ENCODE measurements at regions not wholly inside any gene's neighbourhood (a gene's known extent, or its start where the extent isn't known, plus 50 kb on each side); places are given as distances from the start of the nearest gene placed in this dataset.

DNA sequence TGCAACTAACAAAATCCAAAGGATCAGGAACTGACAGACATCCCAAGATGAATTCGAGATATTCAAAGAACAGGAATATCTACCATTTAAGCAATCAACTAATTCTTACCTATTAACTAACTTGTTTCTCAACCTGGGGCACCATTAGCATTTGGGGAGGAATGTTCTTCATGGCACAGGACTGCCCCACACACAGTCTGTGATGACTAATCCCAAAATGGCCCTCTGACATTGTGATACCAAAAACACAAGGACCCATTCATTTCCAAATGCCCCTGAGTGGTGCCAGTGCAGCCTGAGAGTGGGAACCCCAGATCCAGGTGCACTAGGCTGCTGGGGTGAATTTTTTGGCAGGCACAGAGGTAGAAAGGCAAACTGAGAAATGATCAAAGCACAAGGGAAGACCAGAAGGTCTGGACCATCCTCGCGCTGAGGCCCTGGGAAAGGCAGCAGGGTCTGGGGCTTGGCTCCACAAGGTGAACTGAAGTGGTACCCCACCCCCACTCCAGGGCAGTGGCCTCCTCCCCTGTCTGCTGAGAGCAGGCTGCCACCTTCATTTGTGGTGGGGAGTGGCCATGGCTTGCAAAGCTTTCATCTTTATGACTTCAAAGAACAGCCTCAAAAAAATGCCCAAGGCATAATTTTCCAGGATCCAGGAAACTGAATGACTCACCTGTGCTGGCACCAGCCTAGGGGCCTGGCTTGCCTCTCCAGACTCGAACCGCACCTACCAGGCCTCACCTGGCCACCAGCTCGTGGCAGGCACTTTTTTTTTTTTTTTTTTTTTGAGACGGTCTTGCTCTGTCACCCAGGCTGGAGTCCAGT lies 122.4 kb downstream of the BCOR start (continued):
- TF ChIP-seq, protein P1, sequence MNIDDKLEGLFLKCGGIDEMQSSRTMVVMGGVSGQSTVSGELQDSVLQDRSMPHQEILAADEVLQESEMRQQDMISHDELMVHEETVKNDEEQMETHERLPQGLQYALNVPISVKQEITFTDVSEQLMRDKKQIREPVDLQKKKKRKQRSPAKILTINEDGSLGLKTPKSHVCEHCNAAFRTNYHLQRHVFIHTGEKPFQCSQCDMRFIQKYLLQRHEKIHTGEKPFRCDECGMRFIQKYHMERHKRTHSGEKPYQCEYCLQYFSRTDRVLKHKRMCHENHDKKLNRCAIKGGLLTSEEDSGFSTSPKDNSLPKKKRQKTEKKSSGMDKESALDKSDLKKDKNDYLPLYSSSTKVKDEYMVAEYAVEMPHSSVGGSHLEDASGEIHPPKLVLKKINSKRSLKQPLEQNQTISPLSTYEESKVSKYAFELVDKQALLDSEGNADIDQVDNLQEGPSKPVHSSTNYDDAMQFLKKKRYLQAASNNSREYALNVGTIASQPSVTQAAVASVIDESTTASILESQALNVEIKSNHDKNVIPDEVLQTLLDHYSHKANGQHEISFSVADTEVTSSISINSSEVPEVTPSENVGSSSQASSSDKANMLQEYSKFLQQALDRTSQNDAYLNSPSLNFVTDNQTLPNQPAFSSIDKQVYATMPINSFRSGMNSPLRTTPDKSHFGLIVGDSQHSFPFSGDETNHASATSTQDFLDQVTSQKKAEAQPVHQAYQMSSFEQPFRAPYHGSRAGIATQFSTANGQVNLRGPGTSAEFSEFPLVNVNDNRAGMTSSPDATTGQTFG (tag by site-specific recombination; IDR thresholded peaks at IDR 0.05; ENCODE audit: borderline replicate concordance), result no peak
- TF ChIP-seq ZNF626 (tag by site-specific recombination; IDR thresholded peaks at IDR 0.05), result no peak
- TF ChIP-seq YY2 (tag by site-specific recombination; IDR thresholded peaks at IDR 0.05), result no peak
- no peak for TF ChIP-seq ZNF223 (tag by site-specific recombination; IDR thresholded peaks at IDR 0.05)
- peak; percentile 43 for TF ChIP-seq ZNF341 (tag by site-specific recombination; IDR thresholded peaks at IDR 0.05; ENCODE audit: low read depth)
- TF ChIP-seq, protein P2, sequence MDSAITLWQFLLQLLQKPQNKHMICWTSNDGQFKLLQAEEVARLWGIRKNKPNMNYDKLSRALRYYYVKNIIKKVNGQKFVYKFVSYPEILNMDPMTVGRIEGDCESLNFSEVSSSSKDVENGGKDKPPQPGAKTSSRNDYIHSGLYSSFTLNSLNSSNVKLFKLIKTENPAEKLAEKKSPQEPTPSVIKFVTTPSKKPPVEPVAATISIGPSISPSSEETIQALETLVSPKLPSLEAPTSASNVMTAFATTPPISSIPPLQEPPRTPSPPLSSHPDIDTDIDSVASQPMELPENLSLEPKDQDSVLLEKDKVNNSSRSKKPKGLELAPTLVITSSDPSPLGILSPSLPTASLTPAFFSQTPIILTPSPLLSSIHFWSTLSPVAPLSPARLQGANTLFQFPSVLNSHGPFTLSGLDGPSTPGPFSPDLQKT (IDR thresholded peaks at IDR 0.05; ENCODE audit: borderline replicate concordance, low read depth, low read length), result no peak
- TF ChIP-seq SALL2 (tag by site-specific recombination; IDR thresholded peaks at IDR 0.05; ENCODE audit: borderline replicate concordance), result no peak
- TF ChIP-seq ZNF184 (tag by site-specific recombination; IDR thresholded peaks at IDR 0.05), result no peak
- TF ChIP-seq, protein P3, sequence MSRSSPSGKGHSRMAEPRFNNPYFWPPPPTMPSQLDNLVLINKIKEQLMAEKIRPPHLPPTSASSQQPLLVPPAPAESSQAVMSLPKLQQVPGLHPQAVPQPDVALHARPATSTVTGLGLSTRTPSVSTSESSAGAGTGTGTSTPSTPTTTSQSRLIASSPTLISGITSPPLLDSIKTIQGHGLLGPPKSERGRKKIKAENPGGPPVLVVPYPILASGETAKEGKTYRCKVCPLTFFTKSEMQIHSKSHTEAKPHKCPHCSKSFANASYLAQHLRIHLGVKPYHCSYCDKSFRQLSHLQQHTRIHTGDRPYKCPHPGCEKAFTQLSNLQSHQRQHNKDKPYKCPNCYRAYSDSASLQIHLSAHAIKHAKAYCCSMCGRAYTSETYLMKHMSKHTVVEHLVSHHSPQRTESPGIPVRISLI (tag by site-specific recombination; IDR thresholded peaks at IDR 0.05), result no peak
- peak; percentile 71; the same call in 1 of the 2 replicates for TF ChIP-seq TCF7L2 (IDR thresholded peaks at IDR 0.05; ENCODE audit: borderline replicate concordance, low read depth, low read length)
- no peak for TF ChIP-seq ZFP37 (tag by site-specific recombination; IDR thresholded peaks at IDR 0.05)
- TF ChIP-seq, protein P4, sequence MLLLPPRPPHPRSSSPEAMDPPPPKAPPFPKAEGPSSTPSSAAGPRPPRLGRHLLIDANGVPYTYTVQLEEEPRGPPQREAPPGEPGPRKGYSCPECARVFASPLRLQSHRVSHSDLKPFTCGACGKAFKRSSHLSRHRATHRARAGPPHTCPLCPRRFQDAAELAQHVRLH (tag by site-specific recombination; IDR thresholded peaks at IDR 0.05), result no peak
- TF ChIP-seq, protein P5, sequence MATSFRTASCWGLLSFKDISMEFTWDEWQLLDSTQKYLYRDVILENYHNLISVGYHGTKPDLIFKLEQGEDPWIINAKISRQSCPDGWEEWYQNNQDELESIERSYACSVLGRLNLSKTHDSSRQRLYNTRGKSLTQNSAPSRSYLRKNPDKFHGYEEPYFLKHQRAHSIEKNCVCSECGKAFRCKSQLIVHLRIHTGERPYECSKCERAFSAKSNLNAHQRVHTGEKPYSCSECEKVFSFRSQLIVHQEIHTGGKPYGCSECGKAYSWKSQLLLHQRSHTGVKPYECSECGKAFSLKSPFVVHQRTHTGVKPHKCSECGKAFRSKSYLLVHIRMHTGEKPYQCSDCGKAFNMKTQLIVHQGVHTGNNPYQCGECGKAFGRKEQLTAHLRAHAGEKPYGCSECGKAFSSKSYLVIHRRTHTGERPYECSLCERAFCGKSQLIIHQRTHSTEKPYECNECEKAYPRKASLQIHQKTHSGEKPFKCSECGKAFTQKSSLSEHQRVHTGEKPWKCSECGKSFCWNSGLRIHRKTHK (tag by site-specific recombination; IDR thresholded peaks at IDR 0.05), result no peak
- TF ChIP-seq ZNF335 (tag by site-specific recombination; conservative IDR thresholded peaks at IDR 0.05), result no peak
- TF ChIP-seq ZNF544 (tag by site-specific recombination; IDR thresholded peaks at IDR 0.05), result no peak
- TF ChIP-seq, protein P6, sequence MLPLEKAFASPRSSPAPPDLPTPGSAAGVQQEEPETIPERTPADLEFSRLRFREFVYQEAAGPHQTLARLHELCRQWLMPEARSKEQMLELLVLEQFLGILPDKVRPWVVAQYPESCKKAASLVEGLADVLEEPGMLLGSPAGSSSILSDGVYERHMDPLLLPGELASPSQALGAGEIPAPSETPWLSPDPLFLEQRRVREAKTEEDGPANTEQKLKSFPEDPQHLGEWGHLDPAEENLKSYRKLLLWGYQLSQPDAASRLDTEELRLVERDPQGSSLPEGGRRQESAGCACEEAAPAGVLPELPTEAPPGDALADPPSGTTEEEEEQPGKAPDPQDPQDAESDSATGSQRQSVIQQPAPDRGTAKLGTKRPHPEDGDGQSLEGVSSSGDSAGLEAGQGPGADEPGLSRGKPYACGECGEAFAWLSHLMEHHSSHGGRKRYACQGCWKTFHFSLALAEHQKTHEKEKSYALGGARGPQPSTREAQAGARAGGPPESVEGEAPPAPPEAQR (tag by site-specific recombination; IDR thresholded peaks at IDR 0.05), result no peak
- TF ChIP-seq ZNF670 (tag by site-specific recombination; IDR thresholded peaks at IDR 0.05; ENCODE audit: low read depth), result no peak

DNA sequence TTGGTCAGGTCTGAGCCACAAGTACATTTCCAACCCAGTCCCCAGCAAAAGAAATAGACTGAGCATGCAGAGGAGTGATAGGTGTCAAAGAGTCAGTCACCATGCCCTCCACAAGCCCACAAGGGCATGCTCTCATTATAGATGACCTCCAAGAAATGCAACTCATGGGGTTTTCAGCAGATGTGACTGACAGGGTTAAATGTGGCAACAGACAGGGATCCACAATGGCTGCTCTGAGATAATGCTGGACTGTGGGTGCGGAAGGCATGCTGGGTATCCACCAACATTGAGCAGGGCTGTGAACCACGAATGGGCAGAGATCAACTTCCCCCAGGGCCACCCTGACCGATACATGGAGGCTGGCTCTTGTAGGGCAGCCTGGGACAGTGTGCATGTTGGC lies 115.8 kb downstream of the BCOR start:
- TF ChIP-seq ZFP41 (tag by site-specific recombination; IDR thresholded peaks at IDR 0.05; ENCODE audit: borderline replicate concordance), result no peak
- TF ChIP-seq ZNF747 (tag by site-specific recombination; IDR thresholded peaks at IDR 0.05), result no peak
- no peak for TF ChIP-seq ZSCAN16 (tag by site-specific recombination; IDR thresholded peaks at IDR 0.05)
- no peak for TF ChIP-seq HOXC10 (CRISPR knock-in tag; IDR thresholded peaks at IDR 0.05)
- no peak for TF ChIP-seq ZNF133 (tag by site-specific recombination; IDR thresholded peaks at IDR 0.05)
- no peak for TF ChIP-seq ZNF629 (tag by site-specific recombination; IDR thresholded peaks at IDR 0.05)
- no peak for TF ChIP-seq ZIC2 (tag by site-specific recombination; IDR thresholded peaks at IDR 0.05)
- no peak for TF ChIP-seq ZSCAN30 (tag by site-specific recombination; IDR thresholded peaks at IDR 0.05)
- no peak for TF ChIP-seq ZNF626 (tag by site-specific recombination; IDR thresholded peaks at IDR 0.05)
- ChIA-PET CTCF (no interaction called here), POLR2A (no interaction called here)
- H3K4me1 ChIP-seq (ENCODE audit: control insufficient read depth, insufficient read depth, low read length), result no peaks in the 10 kb centered on the region
- H3K27ac ChIP-seq (ENCODE audit: extremely low read depth, low read depth, low read length), result no peak overlapping the region
- H3K9me3 ChIP-seq (ENCODE audit: control insufficient read depth, insufficient read depth, low read depth, low read length), result no peaks in the 10 kb centered on the region
- no peaks in the 10 kb centered on the region for H3K36me3 ChIP-seq (ENCODE audit: control insufficient read depth in 2 of 2, insufficient read depth in 1 of 2, low read length in 2 of 2)
- no peak overlapping the region for H3K4me3 ChIP-seq (ENCODE audit: low read depth, low read length)

Data from HEK293 (cell line).